Panc1 (cell line): ENCODE measurements at regions not wholly inside any gene's neighbourhood (a gene's known extent, or its start where the extent isn't known, plus 50 kb on each side); places are given as distances from the start of the nearest gene placed in this dataset.

Source experiments
- ATAC-seq: fragments of 200-7000 bp; cut with Tn5 transposase; 2 replicates; pipeline ENCODE4 v1.9.1; 2020; ENCODE audit warnings: mild to moderate bottlenecking, moderate library complexity
- BruUV-seq: library from RNA; stranded (reverse); fragments of 400-500 nt; replicated peaks from 2 replicates; lab custom pipeline; 2021; lab: Mats Ljungman, UMichigan
- CTCF ChIA-PET: fragments of 300-600 bp; sonication (Branson Sonifier 250); formaldehyde crosslinking; loops from one replicate; lab custom pipeline; 2022; ENCODE audit warnings: antibody characterized with exemption; lab: Charles Lee
- POLR2A ChIA-PET: fragments of 300-600 bp; sonication (Branson Sonifier 250); formaldehyde crosslinking; loops from one replicate; lab custom pipeline; 2022; ENCODE audit warnings: antibody characterized with exemption; lab: Charles Lee
- DNase-seq: peaks from one replicate; pipeline ENCODE4 v3.0.0-alpha.2; 2010; ENCODE audit warnings: low read depth, low spot score
- H3K27ac ChIP-seq: 2 replicates; pipeline ENCODE4 v1.5.1; 2011; ENCODE audit warnings: mild to moderate bottlenecking, low read length, inconsistent platforms
- H3K27me3 ChIP-seq: fragments of 200-500 bp; sonication (Bioruptor generic); 2 replicates; pipeline ENCODE4 v1.6.0; 2014; ENCODE audit warnings: low read length, inconsistent platforms; ENCODE audit not compliant: control insufficient read depth, insufficient read depth
- H3K36me3 ChIP-seq: fragments of 200-500 bp; sonication (Bioruptor generic); 2 replicates; pipeline ENCODE4 v1.5.1; 2014; ENCODE audit warnings: inconsistent platforms, mild to moderate bottlenecking, low read length, moderate library complexity; ENCODE audit not compliant: control insufficient read depth, insufficient read depth
- H3K4me1 ChIP-seq: 2 replicates; pipeline ENCODE4 v1.5.1; 2011; ENCODE audit warnings: inconsistent platforms, mild to moderate bottlenecking, low read length, moderate library complexity; ENCODE audit not compliant: control insufficient read depth, insufficient read depth
- H3K4me3 ChIP-seq, 2 experiments: 2 replicates each; pipeline ENCODE4 v1.5.1; 2011 to 2012; ENCODE audit warnings: low read depth in 2 of 2, low read length in 2 of 2, mild to moderate bottlenecking in 2 of 2, inconsistent platforms in 1 of 2, moderate library complexity in 1 of 2
- H3K9me3 ChIP-seq: fragments of 200-500 bp; sonication (Bioruptor generic); 2 replicates; pipeline ENCODE4 v1.5.1; 2014; ENCODE audit warnings: low read depth, mild to moderate bottlenecking, inconsistent platforms, low read length, moderate library complexity; ENCODE audit not compliant: control insufficient read depth, insufficient read depth
- POLR2AphosphoS5 ChIP-seq: IDR thresholded peaks from 2 replicates; pipeline ENCODE4 v1.6.1; 2012; ENCODE audit warnings: mild to moderate bottlenecking, low read depth, low read length, moderate library complexity
- SIN3A ChIP-seq: IDR thresholded peaks from 2 replicates; pipeline ENCODE4 v1.6.1; 2012; ENCODE audit warnings: low read depth, mild to moderate bottlenecking, low read length, moderate library complexity, borderline replicate concordance; ENCODE audit not compliant: insufficient read depth
- TCF7L2 ChIP-seq: IDR thresholded peaks from 2 replicates; pipeline ENCODE4 v1.6.1; 2011; ENCODE audit warnings: mild to moderate bottlenecking, low read depth, low read length, inconsistent platforms
- in situ Hi-C: cut with HindIII; loops from 2 replicates; pipeline ENCODE4 v1.10.0; 2016; ENCODE audit warnings: low sequenced_read_pairs, low pct_unique_long_range_greater_than_20kb
- intact Hi-C: fragments of 100-400 bp; cut with micrococcal nuclease; formaldehyde crosslinking; loops from one replicate; pipeline ENCODE4 v1.10.0; 2022; ENCODE audit not compliant: unreplicated experiment
- TF ChIP-seq, protein P1 (sequence below): fragments of 450-650 bp; IDR thresholded peaks from 2 replicates; pipeline ENCODE4 v1.5.1; 2017; ENCODE audit warnings: mild to moderate bottlenecking
- TF ChIP-seq, protein P2 (sequence below), 2 experiments: IDR thresholded peaks; 2 replicates each; pipeline ENCODE4 v1.6.1; 2011 to 2012; ENCODE audit warnings: low read depth in 2 of 2, control low read depth in 1 of 2, low read length in 1 of 2, mild to moderate bottlenecking in 1 of 2, moderate library complexity in 1 of 2; ENCODE audit not compliant: insufficient read depth in 1 of 2

DNA sequence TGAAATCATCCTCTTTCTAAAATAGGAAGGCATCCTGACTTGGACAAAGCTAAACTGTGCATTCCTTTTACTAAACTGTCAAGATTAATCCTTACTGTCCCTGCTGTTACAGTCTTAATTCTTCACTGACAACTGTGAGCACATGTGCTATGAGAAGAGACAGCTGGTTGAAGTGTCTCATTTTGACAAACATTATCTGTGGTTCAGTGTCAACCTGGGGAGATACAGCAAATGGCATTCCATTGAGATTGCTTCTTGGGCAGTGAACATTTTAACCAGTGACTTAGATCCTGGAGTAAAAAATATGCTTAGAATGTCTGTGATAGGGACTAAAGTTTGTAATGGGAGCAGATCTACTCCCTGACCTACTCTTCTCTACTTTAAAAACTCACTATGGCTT lies 552.6 kb upstream of the ATP2B1 start:
- Histone ChIP-seq H3K36me3 (no peaks in the 10 kb centered on the region), H3K27me3 (no peaks in the 10 kb centered on the region), H3K27ac (no peak overlapping the region), H3K9me3 (no peaks in the 10 kb centered on the region), H3K4me3 (no peak overlapping the region), H3K4me1 (no peaks in the 10 kb centered on the region)
- TF ChIP-seq SIN3A (no peak), TCF7L2 (no peak), POLR2AphosphoS5 (no peak)
- TF ChIP-seq, protein P1, sequence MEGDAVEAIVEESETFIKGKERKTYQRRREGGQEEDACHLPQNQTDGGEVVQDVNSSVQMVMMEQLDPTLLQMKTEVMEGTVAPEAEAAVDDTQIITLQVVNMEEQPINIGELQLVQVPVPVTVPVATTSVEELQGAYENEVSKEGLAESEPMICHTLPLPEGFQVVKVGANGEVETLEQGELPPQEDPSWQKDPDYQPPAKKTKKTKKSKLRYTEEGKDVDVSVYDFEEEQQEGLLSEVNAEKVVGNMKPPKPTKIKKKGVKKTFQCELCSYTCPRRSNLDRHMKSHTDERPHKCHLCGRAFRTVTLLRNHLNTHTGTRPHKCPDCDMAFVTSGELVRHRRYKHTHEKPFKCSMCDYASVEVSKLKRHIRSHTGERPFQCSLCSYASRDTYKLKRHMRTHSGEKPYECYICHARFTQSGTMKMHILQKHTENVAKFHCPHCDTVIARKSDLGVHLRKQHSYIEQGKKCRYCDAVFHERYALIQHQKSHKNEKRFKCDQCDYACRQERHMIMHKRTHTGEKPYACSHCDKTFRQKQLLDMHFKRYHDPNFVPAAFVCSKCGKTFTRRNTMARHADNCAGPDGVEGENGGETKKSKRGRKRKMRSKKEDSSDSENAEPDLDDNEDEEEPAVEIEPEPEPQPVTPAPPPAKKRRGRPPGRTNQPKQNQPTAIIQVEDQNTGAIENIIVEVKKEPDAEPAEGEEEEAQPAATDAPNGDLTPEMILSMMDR, result no peak
- TF ChIP-seq, protein P2, sequence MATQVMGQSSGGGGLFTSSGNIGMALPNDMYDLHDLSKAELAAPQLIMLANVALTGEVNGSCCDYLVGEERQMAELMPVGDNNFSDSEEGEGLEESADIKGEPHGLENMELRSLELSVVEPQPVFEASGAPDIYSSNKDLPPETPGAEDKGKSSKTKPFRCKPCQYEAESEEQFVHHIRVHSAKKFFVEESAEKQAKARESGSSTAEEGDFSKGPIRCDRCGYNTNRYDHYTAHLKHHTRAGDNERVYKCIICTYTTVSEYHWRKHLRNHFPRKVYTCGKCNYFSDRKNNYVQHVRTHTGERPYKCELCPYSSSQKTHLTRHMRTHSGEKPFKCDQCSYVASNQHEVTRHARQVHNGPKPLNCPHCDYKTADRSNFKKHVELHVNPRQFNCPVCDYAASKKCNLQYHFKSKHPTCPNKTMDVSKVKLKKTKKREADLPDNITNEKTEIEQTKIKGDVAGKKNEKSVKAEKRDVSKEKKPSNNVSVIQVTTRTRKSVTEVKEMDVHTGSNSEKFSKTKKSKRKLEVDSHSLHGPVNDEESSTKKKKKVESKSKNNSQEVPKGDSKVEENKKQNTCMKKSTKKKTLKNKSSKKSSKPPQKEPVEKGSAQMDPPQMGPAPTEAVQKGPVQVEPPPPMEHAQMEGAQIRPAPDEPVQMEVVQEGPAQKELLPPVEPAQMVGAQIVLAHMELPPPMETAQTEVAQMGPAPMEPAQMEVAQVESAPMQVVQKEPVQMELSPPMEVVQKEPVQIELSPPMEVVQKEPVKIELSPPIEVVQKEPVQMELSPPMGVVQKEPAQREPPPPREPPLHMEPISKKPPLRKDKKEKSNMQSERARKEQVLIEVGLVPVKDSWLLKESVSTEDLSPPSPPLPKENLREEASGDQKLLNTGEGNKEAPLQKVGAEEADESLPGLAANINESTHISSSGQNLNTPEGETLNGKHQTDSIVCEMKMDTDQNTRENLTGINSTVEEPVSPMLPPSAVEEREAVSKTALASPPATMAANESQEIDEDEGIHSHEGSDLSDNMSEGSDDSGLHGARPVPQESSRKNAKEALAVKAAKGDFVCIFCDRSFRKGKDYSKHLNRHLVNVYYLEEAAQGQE (IDR thresholded peaks at IDR 0.05; ENCODE audit: insufficient read depth in 1 of 2, low read depth in 2 of 2, low read length in 1 of 2), result no peak
- ATAC-seq, result no peak
- in situ Hi-C loops (no loop called here), intact Hi-C loops (no loop called here)
- no TSS peak for BruUV-seq
- DNase-seq, result no peak
- POLR2A ChIA-PET, result no interaction called here
- CTCF ChIA-PET, result no interaction called here

DNA sequence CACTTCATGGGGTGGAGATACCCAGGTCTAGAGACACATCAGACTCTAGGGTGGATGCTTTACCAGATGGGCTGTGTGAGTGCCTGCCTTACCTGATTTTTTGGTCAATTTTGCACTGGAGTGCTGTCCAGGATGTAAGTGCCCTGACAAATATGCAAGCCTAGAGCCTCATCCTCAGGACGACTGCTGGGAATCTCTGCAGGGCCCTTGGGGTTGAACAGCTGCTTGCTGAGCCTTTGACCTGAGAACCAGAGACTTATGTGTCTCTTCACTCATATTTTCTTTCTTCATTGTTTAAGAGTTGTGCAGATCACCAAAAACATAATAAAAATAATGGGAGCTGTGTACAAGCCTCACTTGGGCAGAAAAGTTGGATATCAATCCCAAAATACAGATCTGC lies 551.5 kb upstream of the ATP2B1 start:
- H3K4me1 ChIP-seq, result no peaks in the 10 kb centered on the region
- ChIA-PET CTCF (no interaction called here), POLR2A (no interaction called here)
- DNase-seq (no peak), ATAC-seq (no peak)
- intact Hi-C loops, result no loop called here
- H3K36me3 ChIP-seq, result no peaks in the 10 kb centered on the region
- BruUV-seq, result no TSS peak
- TF ChIP-seq POLR2AphosphoS5, result no peak
- TF ChIP-seq TCF7L2, result no peak
- TF ChIP-seq, protein P1, result no peak
- TF ChIP-seq, protein P2 (IDR thresholded peaks at IDR 0.05; ENCODE audit: insufficient read depth in 1 of 2, low read depth in 2 of 2, low read length in 1 of 2), result no peak
- TF ChIP-seq SIN3A, result no peak
- no peak overlapping the region for H3K27ac ChIP-seq
- no peak overlapping the region for H3K4me3 ChIP-seq
- in situ Hi-C loops, result no loop called here
- no peaks in the 10 kb centered on the region for H3K27me3 ChIP-seq
- no peaks in the 10 kb centered on the region for H3K9me3 ChIP-seq
